ENCODE measurements at regions not wholly inside any gene's neighbourhood (a gene's known extent, or its start where the extent isn't known, plus 50 kb on each side); places are given as distances from the start of the nearest gene placed in this dataset.

GRCh38 chr3:118277814-118278213 lies 756.8 kb downstream of the IGSF11 start:
- Mint-ChIP-seq H3K27ac (no peak overlapping the region), H3K36me3 (ENCODE audit: low read depth) (no peaks in the 10 kb centered on the region), H3K4me3 (no peak overlapping the region), H3K4me1 (no peaks in the 10 kb centered on the region), H3K27me3 (ENCODE audit: insufficient read depth) (no peaks in the 10 kb centered on the region), H3K9me3 (no peaks in the 10 kb centered on the region)
- no peaks in the 10 kb centered on the region for H3K9me3 ChIP-seq (ENCODE audit: control insufficient read depth, low read length)
- H3K27me3 ChIP-seq (ENCODE audit: control insufficient read depth, insufficient read depth, low read length, poor library complexity, severe bottlenecking) = no peaks in the 10 kb centered on the region
- H3K4me3 ChIP-seq (ENCODE audit: low read length) = no peak overlapping the region
- no peak for DNase-seq
- no peak for TF ChIP-seq CTCF (conservative IDR thresholded peaks at IDR 0.05)
- WGBS, 2 experiments (ENCODE audit: insufficient coverage in 1 of 2, insufficient read length in 1 of 2) = 89 to 100% methylated on average over 1 of the region's 1 CpG
- H3K36me3 ChIP-seq (ENCODE audit: control insufficient read depth, insufficient read depth, low read length) = no peaks in the 10 kb centered on the region
- no peak overlapping the region for H3K27ac ChIP-seq (ENCODE audit: low read depth, low read length)
- H3K4me1 ChIP-seq (ENCODE audit: control insufficient read depth, insufficient read depth, low read length) = no peaks in the 10 kb centered on the region
- no peak overlapping the region for H3K9ac ChIP-seq (ENCODE audit: extremely low read depth, low read length, poor library complexity, severe bottlenecking)

- WGBS, 2 experiments (ENCODE audit: insufficient coverage in 1 of 2, insufficient read length in 1 of 2) = 96 to 100% methylated on average over 1 of the region's 1 CpG
- no peak for TF ChIP-seq CTCF (conservative IDR thresholded peaks at IDR 0.05)
- no peaks in the 10 kb centered on the region for H3K27me3 ChIP-seq (ENCODE audit: control insufficient read depth, insufficient read depth, low read length, poor library complexity, severe bottlenecking)
- Mint-ChIP-seq H3K27ac (no peak overlapping the region), H3K36me3 (ENCODE audit: low read depth) (no peaks in the 10 kb centered on the region), H3K4me1 (no peaks in the 10 kb centered on the region), H3K4me3 (no peak overlapping the region), H3K9me3 (no peaks in the 10 kb centered on the region), H3K27me3 (ENCODE audit: insufficient read depth) (no peaks in the 10 kb centered on the region)
- no peak overlapping the region for H3K27ac ChIP-seq (ENCODE audit: low read depth, low read length)
- H3K36me3 ChIP-seq (ENCODE audit: control insufficient read depth, insufficient read depth, low read length) = no peaks in the 10 kb centered on the region
- DNase-seq = no peak
- no peak overlapping the region for H3K9ac ChIP-seq (ENCODE audit: extremely low read depth, low read length, poor library complexity, severe bottlenecking)
- no peak overlapping the region for H3K4me3 ChIP-seq (ENCODE audit: low read length)
- no peaks in the 10 kb centered on the region for H3K4me1 ChIP-seq (ENCODE audit: control insufficient read depth, insufficient read depth, low read length)
- H3K9me3 ChIP-seq (ENCODE audit: control insufficient read depth, low read length) = no peaks in the 10 kb centered on the region
Observed at GRCh38 chr3:118292841-118293240, 741.8 kb downstream of the IGSF11 start.

- H3K9ac ChIP-seq (ENCODE audit: extremely low read depth, low read length, poor library complexity, severe bottlenecking) = no peak overlapping the region
- H3K4me1 ChIP-seq (ENCODE audit: control insufficient read depth, insufficient read depth, low read length) = no peaks in the 10 kb centered on the region
- H3K27ac Mint-ChIP-seq = no peak overlapping the region
- no peaks in the 10 kb centered on the region for H3K27me3 ChIP-seq (ENCODE audit: control insufficient read depth, insufficient read depth, low read length, poor library complexity, severe bottlenecking)
- H3K9me3 ChIP-seq (ENCODE audit: control insufficient read depth, low read length) = no peaks in the 10 kb centered on the region
- no peaks in the 10 kb centered on the region for H3K36me3 ChIP-seq (ENCODE audit: control insufficient read depth, insufficient read depth, low read length)
- TF ChIP-seq CTCF (conservative IDR thresholded peaks at IDR 0.05) = no peak
- H3K27me3 Mint-ChIP-seq (ENCODE audit: insufficient read depth) = no peaks in the 10 kb centered on the region
- no peak for DNase-seq
- no peak overlapping the region for H3K27ac ChIP-seq (ENCODE audit: low read depth, low read length)
- no peaks in the 10 kb centered on the region for H3K9me3 Mint-ChIP-seq
- H3K4me3 Mint-ChIP-seq = no peak overlapping the region
- no peak overlapping the region for H3K4me3 ChIP-seq (ENCODE audit: low read length)
- H3K36me3 Mint-ChIP-seq (ENCODE audit: low read depth) = no peaks in the 10 kb centered on the region
- H3K4me1 Mint-ChIP-seq = no peaks in the 10 kb centered on the region
Observed at GRCh38 chr3:118298133-118298532, 736.5 kb downstream of the IGSF11 start.

Measured in endodermal cell (in vitro differentiated cells).